ENCODE measurements at regions not wholly inside any gene's neighbourhood (a gene's known extent, or its start where the extent isn't known, plus 50 kb on each side); places are given as distances from the start of the nearest gene placed in this dataset.

DNA sequence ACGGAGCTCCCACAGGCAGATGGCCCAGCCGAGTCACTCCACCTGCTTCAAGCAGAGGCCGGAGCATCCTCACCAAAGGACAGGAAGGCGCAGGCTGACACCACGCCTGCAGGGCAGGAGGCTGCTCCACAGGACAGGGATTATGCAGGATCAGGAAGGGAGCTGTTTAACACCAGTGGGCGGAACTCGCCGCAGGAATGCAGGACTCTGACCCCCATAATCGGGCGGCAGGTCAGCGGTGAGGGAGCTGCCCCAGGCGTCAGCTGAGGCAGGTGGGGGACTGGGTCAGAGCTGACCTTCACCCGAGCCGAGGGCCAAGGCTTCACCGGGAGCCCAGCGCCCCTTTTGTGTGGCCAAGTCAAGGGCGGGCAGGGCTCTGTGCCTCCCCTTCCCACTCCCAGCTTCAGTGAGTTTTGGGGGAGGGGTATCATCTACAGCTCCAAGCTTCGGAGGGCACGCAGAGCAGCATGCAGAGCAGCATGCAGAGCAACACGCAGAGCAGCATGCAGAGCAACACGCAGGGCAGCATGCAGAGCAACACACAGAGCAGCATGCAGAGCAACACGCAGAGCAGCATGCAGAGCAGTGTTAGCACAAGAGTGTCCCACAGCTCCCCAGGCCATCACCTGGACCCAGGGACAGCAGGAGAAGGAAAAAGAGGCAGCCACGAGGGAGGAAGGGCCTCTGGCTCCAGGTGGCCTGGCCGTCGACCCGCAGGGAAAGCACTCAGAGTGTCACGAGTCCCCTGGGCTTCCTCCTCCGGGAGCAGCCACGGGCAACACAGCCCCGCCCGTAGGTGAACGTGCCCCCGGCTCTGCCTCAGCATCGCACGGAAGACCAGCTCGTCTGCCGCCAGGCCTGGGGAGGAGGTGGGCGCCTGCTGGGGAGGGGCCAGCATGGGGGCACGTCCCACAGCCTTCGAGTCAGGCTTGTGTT is 151.7 kb upstream of the PPP2R2D start:
- no peak for TF ChIP-seq POLR2A (IDR thresholded peaks at IDR 0.05)
- TF ChIP-seq, protein P1, sequence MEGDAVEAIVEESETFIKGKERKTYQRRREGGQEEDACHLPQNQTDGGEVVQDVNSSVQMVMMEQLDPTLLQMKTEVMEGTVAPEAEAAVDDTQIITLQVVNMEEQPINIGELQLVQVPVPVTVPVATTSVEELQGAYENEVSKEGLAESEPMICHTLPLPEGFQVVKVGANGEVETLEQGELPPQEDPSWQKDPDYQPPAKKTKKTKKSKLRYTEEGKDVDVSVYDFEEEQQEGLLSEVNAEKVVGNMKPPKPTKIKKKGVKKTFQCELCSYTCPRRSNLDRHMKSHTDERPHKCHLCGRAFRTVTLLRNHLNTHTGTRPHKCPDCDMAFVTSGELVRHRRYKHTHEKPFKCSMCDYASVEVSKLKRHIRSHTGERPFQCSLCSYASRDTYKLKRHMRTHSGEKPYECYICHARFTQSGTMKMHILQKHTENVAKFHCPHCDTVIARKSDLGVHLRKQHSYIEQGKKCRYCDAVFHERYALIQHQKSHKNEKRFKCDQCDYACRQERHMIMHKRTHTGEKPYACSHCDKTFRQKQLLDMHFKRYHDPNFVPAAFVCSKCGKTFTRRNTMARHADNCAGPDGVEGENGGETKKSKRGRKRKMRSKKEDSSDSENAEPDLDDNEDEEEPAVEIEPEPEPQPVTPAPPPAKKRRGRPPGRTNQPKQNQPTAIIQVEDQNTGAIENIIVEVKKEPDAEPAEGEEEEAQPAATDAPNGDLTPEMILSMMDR (IDR thresholded peaks at IDR 0.05) = no peak
- H3K27me3 ChIP-seq = no peaks in the 10 kb centered on the region
- WGBS, 2 donors = 40 to 52% methylated on average over 24 to 27 of the region's 40 CpGs
- DNase-seq = no peak
- no peaks in the 10 kb centered on the region for H3K36me3 ChIP-seq
- H3K4me3 ChIP-seq (replicated peaks in 1 of 3) = no peak overlapping the region
- intact Hi-C loops (cut with DNase I) = no loop called here
- H3K27ac ChIP-seq = no peak overlapping the region
- no peaks in the 10 kb centered on the region for H3K9me3 ChIP-seq
- no peaks in the 10 kb centered on the region for H3K4me1 ChIP-seq

DNA sequence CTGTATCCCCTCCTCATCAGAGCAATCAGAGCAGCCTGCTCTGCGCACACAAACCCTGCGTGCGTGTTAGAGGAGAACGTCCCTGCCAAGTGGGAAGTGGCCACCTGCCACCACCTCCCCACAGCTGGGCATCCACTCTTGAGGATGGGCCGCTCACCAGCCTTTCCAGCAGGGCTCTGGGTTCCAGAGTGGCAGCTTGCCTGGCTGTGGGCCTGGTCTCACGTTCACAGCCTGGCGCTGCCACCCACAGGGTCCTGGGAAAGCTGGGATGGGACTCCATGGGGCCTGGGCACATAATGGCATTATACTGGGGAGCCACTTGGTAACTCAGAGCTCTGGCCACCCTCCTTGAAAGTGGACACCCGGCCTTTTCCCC is 151.1 kb upstream of the PPP2R2D start:
- no peaks in the 10 kb centered on the region for H3K27me3 ChIP-seq
- no peak overlapping the region for H3K4me3 ChIP-seq (replicated peaks in 1 of 3)
- DNase-seq = no peak
- no peaks in the 10 kb centered on the region for H3K36me3 ChIP-seq
- no peaks in the 10 kb centered on the region for H3K9me3 ChIP-seq
- 81 to 89% methylated on average over 3 to 7 of the region's 8 CpGs for WGBS, 2 donors
- TF ChIP-seq, protein P1 (IDR thresholded peaks at IDR 0.05) = no peak
- TF ChIP-seq POLR2A (IDR thresholded peaks at IDR 0.05) = no peak
- intact Hi-C loops (cut with DNase I) = no loop called here
- no peaks in the 10 kb centered on the region for H3K4me1 ChIP-seq
- H3K27ac ChIP-seq = no peak overlapping the region

DNA sequence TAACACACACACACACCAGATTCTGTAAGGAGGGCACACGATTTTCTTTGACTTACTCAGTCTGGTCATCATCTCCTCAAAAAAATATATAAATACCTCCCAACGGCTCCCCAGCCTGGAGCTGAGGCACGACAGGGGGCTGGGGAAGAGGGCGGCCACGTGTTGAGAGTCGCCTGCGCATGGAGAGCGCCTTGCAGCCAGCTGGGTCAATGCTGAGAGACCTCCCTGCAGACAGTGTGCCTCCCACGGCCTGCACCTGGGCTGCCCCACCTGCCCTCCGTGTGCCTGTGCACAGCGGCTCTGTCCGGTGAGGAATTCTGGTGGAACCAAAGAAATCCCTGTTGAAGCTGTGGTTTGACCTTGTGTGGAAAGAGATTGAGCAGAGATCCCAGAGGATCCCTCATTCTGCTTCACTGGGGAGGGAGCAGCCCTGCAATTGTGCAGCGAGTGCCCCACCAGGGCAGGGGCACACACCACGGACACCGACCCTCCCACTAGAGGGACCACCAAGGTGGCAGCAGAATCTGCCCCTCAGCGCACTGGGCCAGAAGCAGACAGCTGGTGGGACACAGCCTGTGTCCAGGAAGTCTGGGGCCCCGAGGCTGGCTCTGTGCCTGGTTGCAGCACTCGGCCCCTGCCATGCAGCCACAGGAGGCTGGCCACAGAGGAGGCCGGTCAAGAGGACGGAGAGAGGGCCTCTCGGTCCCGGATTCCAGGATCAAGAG is 150.5 kb upstream of the PPP2R2D start:
- WGBS, 2 donors = 73 to 78% methylated on average over 14 to 21 of the region's 22 CpGs
- H3K9me3 ChIP-seq = no peaks in the 10 kb centered on the region
- intact Hi-C loops (cut with DNase I) = no loop called here
- H3K4me1 ChIP-seq = no peaks in the 10 kb centered on the region
- no peak for DNase-seq
- H3K4me3 ChIP-seq (replicated peaks in 1 of 3) = no peak overlapping the region
- TF ChIP-seq POLR2A (IDR thresholded peaks at IDR 0.05) = no peak
- TF ChIP-seq, protein P1 (IDR thresholded peaks at IDR 0.05) = no peak
- no peak overlapping the region for H3K27ac ChIP-seq
- H3K27me3 ChIP-seq = no peaks in the 10 kb centered on the region
- H3K36me3 ChIP-seq = no peaks in the 10 kb centered on the region

DNA sequence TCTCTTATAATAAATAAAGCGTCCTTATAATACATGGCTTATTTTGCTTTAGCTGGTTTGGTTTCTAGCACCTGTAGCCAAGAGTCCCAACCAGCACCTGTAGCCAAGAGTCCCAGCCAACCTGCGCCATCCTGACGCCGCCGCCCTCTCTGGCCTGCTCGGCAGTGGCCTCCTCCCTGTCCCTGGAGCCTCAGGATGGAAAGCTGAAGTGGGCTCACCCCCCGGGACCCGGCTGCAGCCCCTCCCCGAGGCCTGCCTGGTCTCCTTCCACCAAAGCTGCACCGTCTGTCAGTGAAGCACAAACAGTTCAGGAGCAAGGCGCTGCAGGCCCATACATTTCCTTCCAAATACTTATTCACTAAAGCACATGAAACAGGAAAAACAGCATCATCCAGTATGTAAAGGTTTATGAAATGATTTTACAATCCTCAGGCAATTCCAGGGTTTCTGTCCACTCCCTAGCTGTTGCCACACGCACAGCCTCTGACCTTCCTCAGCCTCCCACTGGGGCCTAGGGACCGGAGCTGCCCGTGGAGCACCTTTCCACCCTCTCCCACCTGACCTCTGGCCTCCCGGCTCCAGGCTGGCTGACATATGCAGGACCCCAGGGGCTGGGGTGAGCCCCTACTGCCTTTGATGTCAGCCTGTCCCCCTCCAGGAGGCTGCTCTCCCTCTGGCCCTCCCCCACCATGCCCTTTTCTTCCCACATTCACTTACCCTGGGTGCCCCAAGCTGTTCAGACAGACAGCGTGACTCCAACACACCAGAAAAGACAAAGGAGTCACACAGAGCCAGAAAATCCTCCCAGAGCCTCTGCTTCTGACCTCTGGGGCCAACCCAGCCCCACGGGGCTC is 149.6 kb upstream of the PPP2R2D start:
- H3K27me3 ChIP-seq = no peaks in the 10 kb centered on the region
- WGBS, 2 donors = 74 to 78% methylated on average over 17 of the region's 17 CpGs
- intact Hi-C loops (cut with DNase I) = no loop called here
- H3K4me3 ChIP-seq (replicated peaks in 1 of 3) = no peak overlapping the region
- H3K27ac ChIP-seq = no peak overlapping the region
- no peaks in the 10 kb centered on the region for H3K9me3 ChIP-seq
- no peaks in the 10 kb centered on the region for H3K4me1 ChIP-seq
- TF ChIP-seq, protein P1 (IDR thresholded peaks at IDR 0.05) = no peak
- TF ChIP-seq POLR2A (IDR thresholded peaks at IDR 0.05) = no peak
- H3K36me3 ChIP-seq = no peaks in the 10 kb centered on the region
- no peak for DNase-seq

Data from thyroid gland (tissue), 4 donors.